OCI-LY3 (cell line): ENCODE measurements at regions not wholly inside any gene's neighbourhood (a gene's known extent, or its start where the extent isn't known, plus 50 kb on each side); places are given as distances from the start of the nearest gene placed in this dataset.

Experiments
- H2AFZ ChIP-seq: fragments of 200-600, 300-600 bp; shearing (Covaris generic); 2 replicates; pipeline ENCODE4 v1.6.0; 2014; ENCODE audit warnings: antibody characterized with exemption, low read depth, low read length
- H3K27ac ChIP-seq: fragments of 200-600, 300-600 bp; sonication (generic); 2 replicates; pipeline ENCODE4 v1.5.1; 2014; ENCODE audit warnings: mild to moderate bottlenecking, low read length, moderate library complexity, mixed read lengths
- H3K27me3 ChIP-seq: fragments of 200-600, 300-600 bp; sonication (generic); 2 replicates; pipeline ENCODE4 v1.6.1; 2014; ENCODE audit warnings: low read depth, low read length, mixed read lengths
- H3K36me3 ChIP-seq: fragments of 200-600, 300-600 bp; sonication (generic); replicated peaks from 2 replicates; pipeline ENCODE3; 2014; ENCODE audit warnings: low read depth, low read length, mixed read lengths
- H3K4me1 ChIP-seq: fragments of 300-600, 200-600 bp; sonication (generic); 2 replicates; pipeline ENCODE4 v1.6.1; 2014; ENCODE audit warnings: low read length, mixed read lengths
- H3K4me2 ChIP-seq: fragments of 200-600, 300-600 bp; sonication (generic); 2 replicates; pipeline ENCODE4 v1.6.1; 2014; ENCODE audit warnings: low read length, mixed read lengths
- H3K4me3 ChIP-seq: fragments of 300-600, 200-600 bp; sonication (generic); 2 replicates; pipeline ENCODE4 v1.5.1; 2014; ENCODE audit warnings: antibody characterized with exemption, mild to moderate bottlenecking, low read length, moderate library complexity
- H3K79me2 ChIP-seq: fragments of 300-600, 200-600 bp; shearing (Covaris generic); 2 replicates; pipeline ENCODE4 v1.6.1; 2014; ENCODE audit warnings: mild to moderate bottlenecking, low read length, mixed read lengths
- H3K9ac ChIP-seq: fragments of 300-600, 200-600 bp; shearing (Covaris generic); 2 replicates; pipeline ENCODE4 v1.6.0; 2014; ENCODE audit warnings: mild to moderate bottlenecking, low read length, moderate library complexity
- H3K9me3 ChIP-seq: fragments of 200-600, 300-600 bp; shearing (Covaris generic); 2 replicates; pipeline ENCODE4 v1.6.1; 2014; ENCODE audit warnings: low read length, mixed read lengths; ENCODE audit not compliant: insufficient read depth
- H4K20me1 ChIP-seq: fragments of 200-600, 300-600 bp; sonication (generic); 2 replicates; pipeline ENCODE4 v1.6.1; 2016; ENCODE audit warnings: low read length, mixed read lengths; ENCODE audit not compliant: insufficient read depth
- CTCF ChIP-seq: fragments of 200-600, 300-600 bp; sonication (generic); IDR thresholded peaks from 2 replicates; pipeline ENCODE4 v1.5.1; 2014; ENCODE audit warnings: antibody characterized with exemption, low read length, low read depth
- EZH2phosphoT487 ChIP-seq: fragments of 200-600 bp; shearing (Covaris generic); IDR thresholded peaks from 2 replicates; pipeline ENCODE4 v1.6.1; 2018; ENCODE audit warnings: antibody characterized with exemption, mixed run types, low read depth

GRCh38 chrX:117713411-117713810 is 403.2 kb downstream of the KLHL13 start:
- Histone ChIP-seq H3K27me3 (no peaks in the 10 kb centered on the region), H3K4me3 (no peak overlapping the region), H3K27ac (no peak overlapping the region), H3K36me3 (no peaks in the 10 kb centered on the region), H3K79me2 (no peaks in the 10 kb centered on the region), H3K9me3 (no peaks in the 10 kb centered on the region), H2AFZ (no peak overlapping the region), H4K20me1 (no peaks in the 10 kb centered on the region), H3K9ac (no peak overlapping the region), H3K4me1 (no peaks in the 10 kb centered on the region), H3K4me2 (no peak overlapping the region)
- TF ChIP-seq EZH2phosphoT487, result no peak
- no peak for TF ChIP-seq CTCF

- no peak overlapping the region for H3K27ac ChIP-seq
These were observed 404.8 kb downstream of the KLHL13 start for GRCh38 chrX:117711782-117712181.

GRCh38 chrX:117707948-117708743 is 408.5 kb downstream of the KLHL13 start:
- H3K4me3 ChIP-seq, result no peak overlapping the region
- no peaks in the 10 kb centered on the region for H3K9me3 ChIP-seq
- H3K4me1 ChIP-seq, result no peaks in the 10 kb centered on the region
- H3K27me3 ChIP-seq, result no peaks in the 10 kb centered on the region
- no peak overlapping the region for H2AFZ ChIP-seq
- H3K27ac ChIP-seq, result no peak overlapping the region
- H3K36me3 ChIP-seq, result no peaks in the 10 kb centered on the region
- no peak overlapping the region for H3K4me2 ChIP-seq
- H3K79me2 ChIP-seq, result no peaks in the 10 kb centered on the region
- H4K20me1 ChIP-seq, result no peaks in the 10 kb centered on the region
- H3K9ac ChIP-seq, result no peak overlapping the region
- TF ChIP-seq EZH2phosphoT487 (no peak), CTCF (no peak)

More at GRCh38 chrX:117711782-117712181, 404.8 kb downstream of the KLHL13 start:
- Histone ChIP-seq H3K79me2 (no peaks in the 10 kb centered on the region), H3K9ac (no peak overlapping the region), H3K4me3 (no peak overlapping the region), H2AFZ (no peak overlapping the region), H3K27me3 (no peaks in the 10 kb centered on the region), H3K9me3 (no peaks in the 10 kb centered on the region), H3K4me1 (no peaks in the 10 kb centered on the region), H3K36me3 (no peaks in the 10 kb centered on the region), H4K20me1 (no peaks in the 10 kb centered on the region), H3K4me2 (no peak overlapping the region)
- TF ChIP-seq EZH2phosphoT487 (no peak), CTCF (no peak)

- H4K20me1 ChIP-seq, result no peaks in the 10 kb centered on the region
- H3K27ac ChIP-seq, result no peak overlapping the region
- no peaks in the 10 kb centered on the region for H3K9me3 ChIP-seq
- no peaks in the 10 kb centered on the region for H3K27me3 ChIP-seq
- no peaks in the 10 kb centered on the region for H3K36me3 ChIP-seq
- no peak overlapping the region for H3K9ac ChIP-seq
- no peak overlapping the region for H3K4me3 ChIP-seq
- no peaks in the 10 kb centered on the region for H3K4me1 ChIP-seq
- no peaks in the 10 kb centered on the region for H3K79me2 ChIP-seq
- TF ChIP-seq CTCF, result no peak
- no peak for TF ChIP-seq EZH2phosphoT487
- H3K4me2 ChIP-seq, result no peak overlapping the region
- H2AFZ ChIP-seq, result no peak overlapping the region
These were observed 415.6 kb downstream of the KLHL13 start for GRCh38 chrX:117701050-117701449.
